UCSD-AML1 (cell line): ENCODE measurements at regions not wholly inside any gene's neighbourhood (a gene's known extent, or its start where the extent isn't known, plus 50 kb on each side); places are given as distances from the start of the nearest gene placed in this dataset.
"Not testable (repeated sequence)": the region's sequence is repeated elsewhere in the genome, so short reads cannot be mapped to it uniquely, and the experiment has no call there.

ENCODE experiments used
- DNase-seq: peaks from one replicate; lab custom pipeline; 2025; ENCODE audit not compliant: unreplicated experiment; lab: John Stamatoyannopoulos, UW

DNA sequence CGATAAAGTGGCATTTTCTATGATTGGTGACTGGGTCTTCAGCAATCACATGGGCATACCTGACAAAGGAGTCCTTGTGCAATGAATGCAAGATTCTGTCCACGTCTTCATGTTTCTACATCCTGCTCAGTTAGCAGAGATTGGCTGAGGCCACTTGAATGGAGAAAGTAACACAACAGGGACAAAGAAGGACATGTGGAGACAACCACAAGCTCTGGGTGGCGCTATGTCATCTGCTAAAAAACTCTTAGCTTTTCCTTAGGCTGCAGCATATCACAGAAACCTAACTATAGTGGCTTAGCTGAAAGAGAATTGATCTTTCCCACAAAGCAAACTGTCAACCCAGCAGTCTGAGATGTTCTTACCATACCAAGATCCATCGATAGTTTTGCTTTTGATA, 1109.7 kb downstream of the SOCS6 start:
- DNase-seq, result no peak

DNA sequence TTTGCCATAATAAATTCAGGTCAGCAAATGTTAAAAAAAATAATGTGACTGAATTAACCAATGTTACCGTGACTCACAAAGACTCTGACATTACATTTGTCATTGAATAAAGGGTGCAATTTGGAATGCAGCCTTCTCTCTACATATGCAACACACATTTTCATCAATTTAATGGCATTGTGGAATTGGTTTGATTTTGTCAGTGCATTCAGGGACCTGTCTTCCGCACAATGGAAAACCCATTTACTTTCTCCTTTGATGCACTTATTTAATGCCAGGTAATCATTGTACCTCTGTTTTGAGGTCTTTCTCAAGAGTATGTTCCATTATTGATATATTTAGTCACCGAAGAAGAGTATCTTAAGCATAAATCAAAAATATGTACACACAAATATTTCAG, 1099.3 kb downstream of the SOCS6 start:
- no peak for DNase-seq

DNA sequence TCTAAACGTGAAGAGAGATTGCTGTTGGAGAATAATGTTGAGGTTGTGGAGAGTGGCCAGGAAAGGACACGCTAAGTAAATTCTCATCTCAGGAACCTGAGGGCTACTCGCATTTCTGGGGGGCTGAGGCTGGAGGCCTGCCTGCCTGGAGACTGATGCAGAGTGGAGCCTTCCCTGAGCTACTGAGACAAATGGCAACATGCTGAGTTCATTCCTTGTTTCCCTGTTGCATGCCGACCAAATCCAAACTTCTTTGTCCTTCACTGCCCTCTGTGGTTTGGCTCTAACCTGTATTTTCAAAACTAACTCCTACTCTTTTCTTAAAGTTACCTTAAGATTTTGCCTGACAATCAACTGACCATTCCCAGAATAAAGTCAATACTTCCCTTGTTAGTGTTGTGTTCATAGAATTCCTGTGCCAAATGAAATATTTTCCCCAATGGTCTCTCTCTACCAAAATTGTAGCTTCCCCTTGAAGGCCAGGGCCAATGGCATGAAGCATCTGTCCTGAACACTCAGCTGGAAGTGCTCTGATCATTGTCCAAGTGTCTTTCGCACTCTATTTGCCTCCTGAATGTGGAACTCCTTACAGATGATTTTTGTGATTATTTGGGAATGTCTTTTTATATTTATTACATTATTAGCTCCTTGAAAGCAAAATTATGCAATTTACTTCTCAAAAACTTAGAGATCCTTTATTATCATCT, 1085.6 kb downstream of the SOCS6 start:
- no peak for DNase-seq

DNA sequence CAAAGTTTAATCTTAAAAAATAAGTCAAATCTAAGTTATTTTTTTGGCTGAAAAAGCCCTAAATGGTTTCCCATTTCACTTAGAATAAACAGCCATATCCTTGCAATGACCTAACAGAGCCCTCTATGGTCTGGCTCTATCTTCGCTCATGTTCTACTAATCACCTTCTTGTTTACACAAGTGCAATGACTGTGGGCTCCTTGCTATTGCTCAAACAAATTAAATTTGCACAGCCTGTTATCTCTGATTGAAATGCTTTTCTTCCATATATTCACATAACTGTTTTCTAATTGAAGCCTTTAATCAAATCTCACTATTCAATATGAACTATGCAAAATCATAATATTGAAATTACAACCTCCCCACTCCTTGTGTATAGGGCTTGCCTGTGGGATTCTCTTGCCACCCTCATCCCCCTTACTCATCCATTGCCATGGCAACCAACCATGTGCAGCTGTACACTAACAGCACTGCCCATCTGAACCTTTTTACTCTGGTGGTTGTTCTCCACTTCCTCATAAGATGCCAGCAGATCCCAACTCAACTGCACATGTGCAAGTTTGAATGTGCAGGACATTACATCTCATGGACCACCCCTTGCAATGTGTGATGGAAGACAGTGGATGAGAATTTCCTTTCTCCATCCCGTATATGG, 1083.2 kb downstream of the SOCS6 start:
- no peak for DNase-seq

DNA sequence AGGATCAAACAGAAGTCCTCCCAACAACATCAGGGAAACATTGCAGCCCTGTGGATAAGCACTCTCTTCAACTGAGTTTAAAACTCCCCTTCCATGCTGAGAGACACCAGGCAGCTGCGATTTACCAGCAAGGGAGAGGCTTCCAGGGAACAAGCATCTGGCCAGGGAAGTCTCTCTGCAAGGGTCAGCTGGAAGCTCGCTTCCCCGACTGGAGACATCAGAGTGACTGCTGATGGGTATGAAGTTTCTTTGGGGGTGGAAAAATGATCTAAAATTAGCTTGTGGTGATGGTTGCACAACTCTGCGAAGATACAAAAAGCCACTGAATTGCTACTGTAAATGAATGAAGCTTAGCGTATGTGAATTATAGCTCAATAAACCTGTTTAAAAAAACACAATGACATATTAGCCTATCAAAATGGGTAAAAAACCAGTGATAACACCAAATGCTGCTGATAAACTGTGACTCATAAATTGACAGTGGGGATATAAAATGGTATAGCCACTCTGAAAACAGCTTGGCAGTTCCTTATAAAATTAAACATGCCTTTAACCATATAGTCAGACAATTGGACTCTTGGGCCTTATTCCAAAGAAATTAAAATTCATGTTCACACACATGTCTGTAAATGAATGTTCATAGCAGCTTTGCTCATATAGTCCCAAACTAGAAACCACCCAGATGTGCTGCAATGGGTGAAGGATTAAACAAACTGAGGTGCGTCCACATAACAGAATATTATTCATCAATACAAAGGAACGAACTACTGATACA, 1082.0 kb downstream of the SOCS6 start:
- no peak for DNase-seq

DNA sequence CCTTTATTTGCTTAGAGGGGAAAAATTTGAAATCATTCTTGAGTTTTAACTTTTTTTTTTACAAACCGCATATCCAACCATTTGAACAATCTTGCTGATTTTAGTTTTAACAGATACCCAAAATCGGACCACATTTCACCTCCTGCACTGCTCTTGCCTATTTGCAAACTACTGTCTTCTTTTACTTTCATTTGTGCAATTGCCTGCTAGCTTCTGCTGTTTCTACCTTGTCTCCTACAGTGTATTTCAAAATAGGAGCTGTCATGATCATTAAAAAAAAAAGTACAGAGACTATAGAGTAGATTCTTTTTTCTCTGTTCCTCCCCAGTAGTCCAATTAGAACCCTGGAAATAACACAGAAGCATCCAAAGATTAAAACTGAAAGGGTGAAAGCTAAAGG, 1081.2 kb downstream of the SOCS6 start:
- no peak for DNase-seq

DNA sequence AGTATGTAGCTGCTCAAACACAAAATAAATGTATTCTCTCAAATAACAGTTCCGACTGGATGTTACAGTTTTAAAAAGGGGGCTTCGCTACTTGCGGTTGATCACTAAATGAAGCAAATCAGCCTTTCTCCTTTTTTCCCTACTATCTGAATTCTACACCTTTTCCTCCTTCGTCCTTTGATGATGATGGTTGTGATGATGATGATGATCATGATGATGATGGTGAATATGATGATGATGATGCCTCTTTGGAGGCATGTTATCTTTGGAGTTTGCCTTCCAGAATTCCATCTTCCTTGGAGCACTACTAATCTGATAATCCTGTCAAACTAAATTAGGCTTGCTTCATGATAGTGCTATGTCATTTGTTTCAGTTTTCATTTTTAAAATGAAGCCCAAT, 1073.3 kb downstream of the SOCS6 start:
- DNase-seq, result no peak

DNA sequence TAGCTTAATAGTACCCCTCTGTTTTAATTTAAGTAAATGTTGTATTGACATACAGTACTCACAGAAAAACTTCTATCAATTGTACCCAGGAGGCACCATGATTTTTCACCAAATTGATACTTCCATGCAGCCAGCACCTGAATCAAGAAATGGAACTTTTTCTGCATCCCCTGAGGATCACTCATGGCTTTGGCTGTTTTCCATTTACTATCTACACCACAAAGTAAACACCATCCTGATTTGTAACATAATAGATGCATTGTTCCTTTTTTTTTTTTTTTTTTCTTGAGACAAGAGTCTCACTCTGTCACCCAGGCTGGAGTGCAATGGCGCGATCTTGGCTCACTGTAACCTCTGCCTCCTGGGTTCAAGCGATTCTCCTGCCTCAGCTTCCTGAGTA, 1066.8 kb downstream of the SOCS6 start:
- DNase-seq, result not testable (repeated sequence)

DNA sequence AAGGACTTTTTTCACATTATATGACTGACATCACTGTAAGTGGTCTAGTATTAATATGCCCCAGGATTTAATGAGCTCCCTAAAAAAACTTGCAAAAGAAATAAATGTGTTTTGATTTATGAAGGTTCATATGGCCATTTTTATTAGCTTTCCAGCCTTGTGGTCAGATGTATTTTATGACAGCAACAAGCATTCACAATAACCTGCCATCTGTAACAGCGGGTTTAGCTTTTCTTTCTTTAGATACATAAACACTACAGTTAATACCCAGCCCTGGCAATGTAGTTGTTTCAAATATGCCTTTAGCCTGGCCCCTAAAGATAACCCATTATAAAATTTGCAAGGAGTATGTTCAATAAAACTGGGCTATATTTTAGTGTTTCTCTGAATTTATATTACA, 1063.8 kb downstream of the SOCS6 start:
- DNase-seq, result no peak

DNA sequence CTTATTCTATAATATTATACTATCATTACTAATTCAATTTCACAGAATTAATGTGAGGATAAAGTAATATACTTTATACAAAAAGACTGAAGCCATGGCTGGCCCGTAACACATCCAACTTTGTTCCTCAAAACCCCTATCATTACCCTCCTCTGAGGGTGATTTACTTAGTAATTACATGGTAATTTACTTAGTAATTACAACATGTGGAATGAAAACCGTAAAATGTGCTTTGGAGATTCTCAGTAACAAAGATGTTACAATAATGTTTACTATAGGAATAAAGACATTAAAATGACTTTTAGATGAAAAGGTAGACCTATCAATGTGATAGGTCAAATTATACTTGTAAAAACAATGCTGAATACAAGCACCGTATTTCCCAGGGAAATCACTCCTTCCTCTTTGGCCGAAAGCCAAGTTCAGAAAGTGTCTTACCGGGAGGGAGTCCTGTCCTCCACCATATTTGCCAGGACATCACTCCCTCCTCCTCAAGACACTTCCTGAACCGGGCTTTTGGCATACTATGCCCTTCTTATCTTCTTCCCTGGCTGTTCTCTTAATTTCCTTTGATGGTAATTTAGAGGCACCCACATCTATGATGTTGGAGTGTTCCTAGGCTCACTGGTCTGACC, 1047.8 kb downstream of the SOCS6 start:
- DNase-seq, result no peak

DNA sequence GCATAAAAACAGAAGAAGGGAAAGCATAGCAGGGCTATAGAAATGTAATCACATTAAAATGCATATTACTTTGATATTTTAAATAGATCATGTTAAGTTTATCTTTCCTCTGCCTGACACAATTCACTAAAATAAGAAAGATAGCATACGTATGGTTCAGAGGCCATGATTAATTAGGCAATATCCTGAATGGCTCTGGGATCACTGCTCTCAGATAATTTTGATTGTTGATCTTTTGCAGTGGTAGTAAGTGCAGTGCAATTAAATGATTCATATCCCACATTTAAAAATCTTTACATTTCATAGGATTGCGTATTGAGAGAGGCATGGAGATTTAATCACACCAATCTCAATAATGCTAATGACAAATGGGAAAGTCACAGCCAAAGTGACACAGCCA, 1040.7 kb downstream of the SOCS6 start:
- no peak for DNase-seq

DNA sequence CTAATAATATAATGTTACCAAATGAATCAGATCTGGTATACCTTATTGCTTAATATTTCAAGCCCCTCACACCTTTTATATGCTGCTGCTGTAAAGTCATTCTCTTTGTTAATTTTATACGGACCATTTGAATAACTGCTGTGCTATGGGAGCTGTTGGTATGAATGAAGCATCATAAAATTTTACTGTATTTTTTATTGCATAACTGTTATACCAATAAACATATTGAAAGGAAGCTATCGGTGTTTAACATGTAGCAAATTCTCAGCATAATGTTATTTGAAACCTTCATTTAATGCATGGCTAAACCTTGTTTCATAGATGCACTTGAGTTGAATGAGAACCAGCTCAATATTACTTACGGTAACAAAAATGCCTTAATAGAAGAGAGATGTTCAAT, 1040.3 kb downstream of the SOCS6 start:
- no peak for DNase-seq

DNA sequence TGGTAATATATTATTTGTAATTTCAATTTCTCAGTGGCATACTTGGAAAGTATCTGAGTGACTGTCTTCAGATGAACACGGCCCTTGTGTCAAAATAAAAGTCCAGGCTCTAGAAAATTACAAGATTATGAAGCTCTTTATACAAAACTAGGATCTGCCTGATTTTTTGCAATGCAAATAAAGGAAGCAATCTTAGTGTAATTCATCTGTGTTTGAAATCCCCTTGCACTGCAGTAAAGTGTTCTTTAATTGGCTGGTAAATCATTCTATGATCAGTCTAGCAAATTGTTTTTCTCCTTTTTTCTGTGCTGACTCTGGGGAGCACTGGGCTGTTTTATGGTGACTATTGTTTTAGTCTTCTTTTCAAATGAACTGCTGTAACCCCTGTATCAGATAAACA, 1039.0 kb downstream of the SOCS6 start:
- no peak for DNase-seq

DNA sequence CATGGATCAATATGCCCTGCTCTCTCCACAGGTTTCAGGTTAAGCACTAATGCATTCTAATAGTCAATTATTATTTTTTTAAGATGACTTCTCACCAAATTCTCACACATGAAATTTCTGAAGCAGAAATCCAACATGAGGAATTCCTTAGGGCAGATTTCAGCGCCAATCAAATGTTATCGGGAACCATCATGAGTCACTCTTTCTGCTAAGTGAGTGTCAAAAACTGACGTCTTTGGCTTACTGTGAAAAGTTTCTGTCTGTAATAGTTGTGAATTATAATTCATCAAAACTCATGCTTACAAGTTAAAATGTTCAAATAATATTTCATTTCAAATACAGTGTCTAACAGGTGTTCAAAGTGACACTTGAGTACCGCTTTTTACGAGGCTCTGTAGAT, 1038.6 kb downstream of the SOCS6 start:
- DNase-seq, result no peak

DNA sequence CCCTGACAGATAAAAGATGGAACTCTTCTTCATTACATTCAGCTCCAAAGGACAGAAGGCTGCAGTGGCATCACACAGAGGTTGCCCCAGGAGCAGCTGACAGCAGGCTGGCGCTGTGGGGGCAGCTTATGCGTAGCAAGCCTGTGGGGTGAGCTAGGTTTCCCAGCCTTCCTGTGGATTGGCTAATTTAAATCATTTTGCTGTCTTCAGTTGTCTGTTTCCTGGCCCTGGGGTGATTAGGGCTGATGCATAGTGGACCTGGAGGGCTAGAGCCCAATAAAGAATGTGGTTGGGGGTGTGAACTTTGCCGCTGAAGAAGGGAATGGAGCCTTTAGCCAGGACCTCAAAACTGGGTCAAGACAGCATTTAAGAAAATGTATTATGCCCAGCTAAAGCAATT, 1038.0 kb downstream of the SOCS6 start:
- DNase-seq, result no peak

DNA sequence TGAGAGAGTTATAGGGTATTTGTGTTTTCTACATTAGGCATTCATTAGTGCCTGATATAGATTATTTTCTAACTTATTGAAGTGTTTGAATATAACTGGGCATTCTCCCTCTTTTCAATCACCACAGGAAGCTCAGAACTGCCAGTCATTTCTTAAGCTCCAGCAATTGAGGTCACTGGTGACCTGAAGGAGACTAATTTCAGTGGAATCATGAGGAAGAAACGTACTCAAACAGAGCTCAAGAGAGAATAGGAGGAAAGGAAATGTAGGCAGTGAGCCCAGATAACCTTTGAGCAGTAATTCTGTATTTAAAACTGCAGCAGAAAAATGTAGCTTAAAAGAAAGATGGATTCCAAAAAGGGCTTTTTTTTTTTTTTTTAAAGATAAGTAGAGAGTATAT, 1035.5 kb downstream of the SOCS6 start:
- DNase-seq, result no peak

DNA sequence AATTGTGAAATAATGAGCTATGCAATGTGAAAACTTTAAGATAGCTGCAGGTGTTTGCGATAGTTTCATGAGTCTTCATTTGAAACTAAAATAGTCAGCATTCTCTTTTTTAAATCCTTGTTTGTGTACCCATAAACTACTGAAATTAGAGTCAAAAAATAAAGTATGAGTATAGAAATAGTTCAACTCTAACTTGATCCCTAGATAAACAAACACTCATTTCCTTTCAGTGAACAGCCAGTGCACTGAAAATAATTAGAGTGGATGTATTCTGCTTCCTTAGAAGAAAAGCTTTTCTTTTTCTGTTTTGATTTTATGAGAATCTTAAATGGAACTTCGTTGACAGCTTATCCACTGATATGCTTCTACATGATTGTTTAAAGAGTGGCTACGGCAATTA, 1033.4 kb downstream of the SOCS6 start:
- DNase-seq, result no peak

DNA sequence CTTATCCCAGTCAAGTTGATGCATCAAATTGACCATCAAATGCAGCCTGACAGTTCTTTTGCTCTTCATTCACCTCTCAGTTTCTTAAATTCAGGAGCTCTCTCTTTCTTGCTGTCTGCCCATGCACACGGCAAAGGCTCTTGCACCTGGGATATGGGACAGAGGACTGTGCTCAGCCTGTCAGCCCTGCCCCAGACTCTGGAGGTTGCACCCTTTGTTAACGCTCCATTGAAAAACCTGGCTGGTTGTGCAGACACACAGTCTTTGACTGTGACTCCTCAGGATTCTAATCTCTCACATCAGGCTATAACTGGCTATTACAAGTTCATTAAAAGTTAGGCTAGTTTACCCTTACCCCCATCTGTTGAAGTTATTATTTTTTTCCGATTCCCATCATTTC, 1032.5 kb downstream of the SOCS6 start:
- no peak for DNase-seq

DNA sequence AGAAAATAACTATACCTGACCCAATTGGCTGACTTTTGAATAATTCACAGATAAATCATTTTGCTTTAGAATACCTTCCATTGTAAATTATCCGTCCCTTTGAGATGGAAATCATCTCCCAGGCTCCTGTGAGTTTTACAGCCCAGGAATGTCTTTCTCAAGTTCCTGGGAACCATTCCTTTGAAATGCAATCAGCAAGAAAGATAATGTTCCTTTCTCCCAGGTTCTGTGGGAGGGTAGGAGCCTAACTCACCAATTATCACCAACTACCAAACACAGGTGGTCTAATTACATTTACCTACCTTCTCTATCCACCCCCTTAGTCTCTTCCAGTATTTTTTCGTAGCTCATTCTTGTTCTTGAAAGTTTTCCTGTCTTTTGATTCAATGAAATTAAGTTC, 1016.0 kb downstream of the SOCS6 start:
- DNase-seq, result no peak

DNA sequence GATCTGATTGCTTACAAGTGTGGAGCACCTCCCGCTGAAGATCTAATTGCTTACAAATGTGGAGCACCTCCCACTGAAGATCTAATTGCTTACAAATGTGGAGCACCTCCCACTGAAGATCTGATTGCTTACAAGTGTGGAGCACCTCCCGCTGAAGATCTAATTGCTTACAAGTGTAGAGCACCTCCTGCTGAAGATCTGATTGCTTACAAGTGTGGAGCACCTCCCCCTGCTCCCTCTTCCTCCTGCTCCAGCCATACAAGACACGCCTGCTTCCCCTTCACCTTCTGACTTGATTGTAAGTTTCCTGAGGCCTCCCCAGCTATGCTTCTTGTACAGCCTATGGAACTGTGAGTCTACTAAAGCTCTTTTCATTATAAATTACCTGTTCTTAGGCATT, 1014.9 kb downstream of the SOCS6 start:
- DNase-seq, result not testable (repeated sequence)

DNA sequence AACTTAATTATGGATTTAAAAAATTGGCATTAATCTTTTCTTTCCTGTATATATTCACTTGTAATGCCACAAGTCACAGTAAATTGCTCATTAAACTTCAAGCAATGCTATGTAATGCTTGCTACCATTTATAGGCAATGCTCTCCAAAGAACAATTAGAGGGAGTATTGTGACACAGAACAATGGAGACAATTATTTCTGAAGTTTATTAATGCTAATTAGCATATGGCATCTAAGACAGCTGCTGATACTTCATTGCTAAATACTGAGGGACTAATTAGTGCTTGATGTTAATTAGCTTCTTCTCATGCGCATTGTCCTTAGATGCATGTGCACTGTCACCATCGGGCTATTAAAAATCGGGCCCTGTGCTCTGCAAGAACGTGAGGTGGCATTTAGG, 1012.8 kb downstream of the SOCS6 start:
- no peak for DNase-seq

DNA sequence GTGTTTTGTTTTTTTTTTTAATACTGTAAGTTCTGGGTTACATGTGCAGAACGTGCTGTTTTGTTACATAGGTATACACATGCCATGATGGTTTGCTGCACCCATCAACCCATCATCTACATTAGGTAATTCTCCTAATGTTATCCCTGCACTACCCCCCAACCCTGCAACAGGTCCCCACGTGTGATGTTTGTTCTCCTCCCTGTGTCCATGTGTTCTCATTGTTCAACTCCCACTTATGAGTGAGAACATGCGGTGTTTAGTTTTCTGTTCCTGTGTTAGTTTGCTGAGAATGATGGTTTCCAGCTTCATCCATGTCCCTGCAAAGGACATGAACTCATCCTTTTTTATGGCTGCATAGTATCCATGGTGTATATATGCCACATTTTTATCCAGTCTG, 1005.4 kb downstream of the SOCS6 start:
- DNase-seq, result not testable (repeated sequence)
